ENCODE measurements at regions not wholly inside any gene's neighbourhood (a gene's known extent, or its start where the extent isn't known, plus 50 kb on each side); places are given as distances from the start of the nearest gene placed in this dataset.

DNA sequence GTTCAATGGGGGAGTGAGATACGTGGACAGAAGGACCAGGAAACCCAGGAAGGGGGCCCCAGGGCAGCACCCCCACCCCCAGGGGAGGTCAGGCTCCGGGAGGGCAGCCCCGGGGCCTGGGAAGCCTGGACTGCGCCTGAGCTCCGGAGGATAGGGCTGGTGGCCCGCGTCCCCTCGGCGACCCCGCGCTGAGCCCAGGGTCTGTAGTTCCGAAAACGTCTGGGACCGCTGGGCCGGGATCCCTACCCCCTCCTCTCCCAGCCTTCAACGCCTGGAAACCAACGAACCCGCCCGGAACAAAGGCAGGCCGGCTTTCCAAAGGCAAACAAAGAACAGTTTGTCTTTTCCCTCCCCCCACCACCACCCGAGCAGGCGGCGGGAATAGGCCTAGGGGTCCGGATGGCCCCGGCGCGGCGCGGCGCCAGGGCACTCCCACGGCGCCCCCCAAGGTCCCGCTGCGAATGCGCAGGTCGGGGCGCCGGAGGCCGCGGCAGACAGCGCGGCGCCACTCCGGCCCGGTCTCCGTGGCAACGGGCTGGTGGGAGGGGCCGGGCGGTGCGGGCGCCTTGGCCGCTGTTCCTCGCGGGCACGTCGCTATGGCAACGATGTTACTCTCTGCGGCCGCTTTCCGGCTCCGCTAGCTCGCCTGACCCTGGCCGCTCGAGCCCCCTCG is 58.5 kb downstream of the IGLL1 start (continued):
- TF ChIP-seq, protein P1, sequence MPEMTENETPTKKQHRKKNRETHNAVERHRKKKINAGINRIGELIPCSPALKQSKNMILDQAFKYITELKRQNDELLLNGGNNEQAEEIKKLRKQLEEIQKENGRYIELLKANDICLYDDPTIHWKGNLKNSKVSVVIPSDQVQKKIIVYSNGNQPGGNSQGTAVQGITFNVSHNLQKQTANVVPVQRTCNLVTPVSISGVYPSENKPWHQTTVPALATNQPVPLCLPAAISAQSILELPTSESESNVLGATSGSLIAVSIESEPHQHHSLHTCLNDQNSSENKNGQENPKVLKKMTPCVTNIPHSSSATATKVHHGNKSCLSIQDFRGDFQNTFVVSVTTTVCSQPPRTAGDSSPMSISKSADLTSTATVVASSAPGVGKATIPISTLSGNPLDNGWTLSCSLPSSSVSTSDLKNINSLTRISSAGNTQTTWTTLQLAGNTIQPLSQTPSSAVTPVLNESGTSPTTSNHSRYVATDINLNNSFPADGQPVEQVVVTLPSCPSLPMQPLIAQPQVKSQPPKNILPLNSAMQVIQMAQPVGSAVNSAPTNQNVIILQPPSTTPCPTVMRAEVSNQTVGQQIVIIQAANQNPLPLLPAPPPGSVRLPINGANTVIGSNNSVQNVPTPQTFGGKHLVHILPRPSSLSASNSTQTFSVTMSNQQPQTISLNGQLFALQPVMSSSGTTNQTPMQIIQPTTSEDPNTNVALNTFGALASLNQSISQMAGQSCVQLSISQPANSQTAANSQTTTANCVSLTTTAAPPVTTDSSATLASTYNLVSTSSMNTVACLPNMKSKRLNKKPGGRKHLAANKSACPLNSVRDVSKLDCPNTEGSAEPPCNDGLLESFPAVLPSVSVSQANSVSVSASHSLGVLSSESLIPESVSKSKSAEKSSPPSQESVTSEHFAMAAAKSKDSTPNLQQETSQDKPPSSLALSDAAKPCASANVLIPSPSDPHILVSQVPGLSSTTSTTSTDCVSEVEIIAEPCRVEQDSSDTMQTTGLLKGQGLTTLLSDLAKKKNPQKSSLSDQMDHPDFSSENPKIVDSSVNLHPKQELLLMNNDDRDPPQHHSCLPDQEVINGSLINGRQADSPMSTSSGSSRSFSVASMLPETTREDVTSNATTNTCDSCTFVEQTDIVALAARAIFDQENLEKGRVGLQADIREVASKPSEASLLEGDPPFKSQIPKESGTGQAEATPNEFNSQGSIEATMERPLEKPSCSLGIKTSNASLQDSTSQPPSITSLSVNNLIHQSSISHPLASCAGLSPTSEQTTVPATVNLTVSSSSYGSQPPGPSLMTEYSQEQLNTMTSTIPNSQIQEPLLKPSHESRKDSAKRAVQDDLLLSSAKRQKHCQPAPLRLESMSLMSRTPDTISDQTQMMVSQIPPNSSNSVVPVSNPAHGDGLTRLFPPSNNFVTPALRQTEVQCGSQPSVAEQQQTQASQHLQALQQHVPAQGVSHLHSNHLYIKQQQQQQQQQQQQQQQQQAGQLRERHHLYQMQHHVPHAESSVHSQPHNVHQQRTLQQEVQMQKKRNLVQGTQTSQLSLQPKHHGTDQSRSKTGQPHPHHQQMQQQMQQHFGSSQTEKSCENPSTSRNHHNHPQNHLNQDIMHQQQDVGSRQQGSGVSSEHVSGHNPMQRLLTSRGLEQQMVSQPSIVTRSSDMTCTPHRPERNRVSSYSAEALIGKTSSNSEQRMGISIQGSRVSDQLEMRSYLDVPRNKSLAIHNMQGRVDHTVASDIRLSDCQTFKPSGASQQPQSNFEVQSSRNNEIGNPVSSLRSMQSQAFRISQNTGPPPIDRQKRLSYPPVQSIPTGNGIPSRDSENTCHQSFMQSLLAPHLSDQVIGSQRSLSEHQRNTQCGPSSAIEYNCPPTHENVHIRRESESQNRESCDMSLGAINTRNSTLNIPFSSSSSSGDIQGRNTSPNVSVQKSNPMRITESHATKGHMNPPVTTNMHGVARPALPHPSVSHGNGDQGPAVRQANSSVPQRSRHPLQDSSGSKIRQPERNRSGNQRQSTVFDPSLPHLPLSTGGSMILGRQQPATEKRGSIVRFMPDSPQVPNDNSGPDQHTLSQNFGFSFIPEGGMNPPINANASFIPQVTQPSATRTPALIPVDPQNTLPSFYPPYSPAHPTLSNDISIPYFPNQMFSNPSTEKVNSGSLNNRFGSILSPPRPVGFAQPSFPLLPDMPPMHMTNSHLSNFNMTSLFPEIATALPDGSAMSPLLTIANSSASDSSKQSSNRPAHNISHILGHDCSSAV (CRISPR knock-in tag; IDR thresholded peaks at IDR 0.05; ENCODE audit: borderline replicate concordance): no peak
- TF ChIP-seq, protein P2, sequence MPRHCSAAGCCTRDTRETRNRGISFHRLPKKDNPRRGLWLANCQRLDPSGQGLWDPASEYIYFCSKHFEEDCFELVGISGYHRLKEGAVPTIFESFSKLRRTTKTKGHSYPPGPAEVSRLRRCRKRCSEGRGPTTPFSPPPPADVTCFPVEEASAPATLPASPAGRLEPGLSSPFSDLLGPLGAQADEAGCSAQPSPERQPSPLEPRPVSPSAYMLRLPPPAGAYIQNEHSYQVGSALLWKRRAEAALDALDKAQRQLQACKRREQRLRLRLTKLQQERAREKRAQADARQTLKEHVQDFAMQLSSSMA (CRISPR knock-in tag; IDR thresholded peaks at IDR 0.05): no peak
- TF ChIP-seq SMC3 (IDR thresholded peaks at IDR 0.05; ENCODE audit: low read length) (no peak), PAX8 (CRISPR knock-in tag; IDR thresholded peaks at IDR 0.05; ENCODE audit: borderline replicate concordance) (no peak), IKZF4 (CRISPR knock-in tag; IDR thresholded peaks at IDR 0.05; ENCODE audit: borderline replicate concordance, low read depth, not compliant biosample characterization) (no peak), ZNF263 (CRISPR knock-in tag; IDR thresholded peaks at IDR 0.05) (0 out of 2 replicates have a peak, but pooled peaks have one; percentile 17), ZNF335 (CRISPR knock-in tag; IDR thresholded peaks at IDR 0.05) (no peak), ZBTB7A (CRISPR knock-in tag; IDR thresholded peaks at IDR 0.05) (peak; percentile 93)
- TF ChIP-seq, protein P3, sequence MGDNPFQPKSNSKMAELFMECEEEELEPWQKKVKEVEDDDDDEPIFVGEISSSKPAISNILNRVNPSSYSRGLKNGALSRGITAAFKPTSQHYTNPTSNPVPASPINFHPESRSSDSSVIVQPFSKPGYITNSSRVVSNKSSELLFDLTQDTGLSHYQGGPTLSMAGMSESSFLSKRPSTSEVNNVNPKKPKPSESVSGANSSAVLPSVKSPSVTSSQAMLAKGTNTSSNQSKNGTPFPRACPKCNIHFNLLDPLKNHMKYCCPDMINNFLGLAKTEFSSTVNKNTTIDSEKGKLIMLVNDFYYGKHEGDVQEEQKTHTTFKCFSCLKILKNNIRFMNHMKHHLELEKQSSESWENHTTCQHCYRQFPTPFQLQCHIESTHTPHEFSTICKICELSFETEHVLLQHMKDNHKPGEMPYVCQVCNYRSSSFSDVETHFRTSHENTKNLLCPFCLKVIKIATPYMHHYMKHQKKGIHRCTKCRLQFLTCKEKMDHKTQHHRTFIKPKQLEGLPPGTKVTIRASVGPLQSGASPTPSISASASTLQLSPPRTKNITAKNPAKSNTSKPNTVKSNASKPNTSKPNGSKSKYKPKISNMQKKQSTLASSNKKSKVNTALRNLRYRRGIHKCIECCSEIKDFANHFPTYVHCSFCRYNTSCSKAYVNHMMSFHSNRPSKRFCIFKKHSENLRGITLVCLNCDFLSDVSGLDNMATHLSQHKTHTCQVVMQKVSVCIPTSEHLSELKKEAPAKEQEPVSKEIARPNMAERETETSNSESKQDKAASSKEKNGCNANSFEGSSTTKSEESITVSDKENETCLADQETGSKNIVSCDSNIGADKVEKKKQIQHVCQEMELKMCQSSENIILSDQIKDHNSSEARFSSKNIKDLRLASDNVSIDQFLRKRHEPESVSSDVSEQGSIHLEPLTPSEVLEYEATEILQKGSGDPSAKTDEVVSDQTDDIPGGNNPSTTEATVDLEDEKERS (CRISPR knock-in tag; IDR thresholded peaks at IDR 0.05): no peak
- TF ChIP-seq, protein P4, sequence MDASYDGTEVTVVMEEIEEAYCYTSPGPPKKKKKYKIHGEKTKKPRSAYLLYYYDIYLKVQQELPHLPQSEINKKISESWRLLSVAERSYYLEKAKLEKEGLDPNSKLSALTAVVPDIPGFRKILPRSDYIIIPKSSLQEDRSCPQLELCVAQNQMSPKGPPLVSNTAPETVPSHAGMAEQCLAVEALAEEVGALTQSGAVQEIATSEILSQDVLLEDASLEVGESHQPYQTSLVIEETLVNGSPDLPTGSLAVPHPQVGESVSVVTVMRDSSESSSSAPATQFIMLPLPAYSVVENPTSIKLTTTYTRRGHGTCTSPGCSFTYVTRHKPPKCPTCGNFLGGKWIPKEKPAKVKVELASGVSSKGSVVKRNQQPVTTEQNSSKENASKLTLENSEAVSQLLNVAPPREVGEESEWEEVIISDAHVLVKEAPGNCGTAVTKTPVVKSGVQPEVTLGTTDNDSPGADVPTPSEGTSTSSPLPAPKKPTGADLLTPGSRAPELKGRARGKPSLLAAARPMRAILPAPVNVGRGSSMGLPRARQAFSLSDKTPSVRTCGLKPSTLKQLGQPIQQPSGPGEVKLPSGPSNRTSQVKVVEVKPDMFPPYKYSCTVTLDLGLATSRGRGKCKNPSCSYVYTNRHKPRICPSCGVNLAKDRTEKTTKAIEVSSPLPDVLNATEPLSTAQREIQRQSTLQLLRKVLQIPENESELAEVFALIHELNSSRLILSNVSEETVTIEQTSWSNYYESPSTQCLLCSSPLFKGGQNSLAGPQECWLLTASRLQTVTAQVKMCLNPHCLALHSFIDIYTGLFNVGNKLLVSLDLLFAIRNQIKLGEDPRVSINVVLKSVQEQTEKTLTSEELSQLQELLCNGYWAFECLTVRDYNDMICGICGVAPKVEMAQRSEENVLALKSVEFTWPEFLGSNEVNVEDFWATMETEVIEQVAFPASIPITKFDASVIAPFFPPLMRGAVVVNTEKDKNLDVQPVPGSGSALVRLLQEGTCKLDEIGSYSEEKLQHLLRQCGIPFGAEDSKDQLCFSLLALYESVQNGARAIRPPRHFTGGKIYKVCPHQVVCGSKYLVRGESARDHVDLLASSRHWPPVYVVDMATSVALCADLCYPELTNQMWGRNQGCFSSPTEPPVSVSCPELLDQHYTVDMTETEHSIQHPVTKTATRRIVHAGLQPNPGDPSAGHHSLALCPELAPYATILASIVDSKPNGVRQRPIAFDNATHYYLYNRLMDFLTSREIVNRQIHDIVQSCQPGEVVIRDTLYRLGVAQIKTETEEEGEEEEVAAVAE (CRISPR knock-in tag; IDR thresholded peaks at IDR 0.05; ENCODE audit: borderline replicate concordance): no peak
- TF ChIP-seq, protein P5, sequence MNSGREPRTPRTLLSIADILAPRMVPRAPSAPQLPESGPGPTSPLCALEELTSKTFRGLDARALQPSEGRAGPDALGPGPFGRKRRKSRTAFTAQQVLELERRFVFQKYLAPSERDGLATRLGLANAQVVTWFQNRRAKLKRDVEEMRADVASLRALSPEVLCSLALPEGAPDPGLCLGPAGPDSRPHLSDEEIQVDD (CRISPR knock-in tag; IDR thresholded peaks at IDR 0.05; ENCODE audit: borderline replicate concordance): no peak
